ENCODE measurements at regions not wholly inside any gene's neighbourhood (a gene's known extent, or its start where the extent isn't known, plus 50 kb on each side); places are given as distances from the start of the nearest gene placed in this dataset.

DNA sequence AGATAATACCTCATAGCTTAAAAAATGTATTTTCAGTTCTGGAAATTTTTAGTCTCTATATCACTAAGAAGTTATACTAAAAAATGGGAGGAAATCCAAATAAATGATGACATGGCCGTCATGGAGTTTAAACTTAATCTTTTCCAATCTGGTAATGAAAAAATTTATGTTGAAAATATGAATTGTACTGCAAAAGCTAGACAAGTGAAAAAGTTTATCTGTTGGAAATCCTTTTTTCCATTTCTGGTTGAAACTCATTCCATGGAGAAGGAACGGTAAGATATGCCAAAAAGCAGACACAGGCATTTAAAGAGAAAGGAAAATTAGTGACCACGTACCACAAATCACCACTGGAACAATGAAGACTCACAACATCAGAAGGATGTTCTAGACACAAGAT lies 314.2 kb upstream of the PRICKLE1 start:
- H3K9me3 ChIP-seq (ENCODE audit: low read depth): no peaks in the 10 kb centered on the region
- no peaks in the 10 kb centered on the region for H3K79me2 ChIP-seq (ENCODE audit: low read depth)
- H3K36me3 Mint-ChIP-seq: no peaks in the 10 kb centered on the region
- no peaks in the 10 kb centered on the region for H3K9me3 Mint-ChIP-seq
- H3K27ac ChIP-seq: no peak overlapping the region
- peaks cover 3% of the 10 kb centered on the region for H3K27me3 Mint-ChIP-seq (ENCODE audit: insufficient read depth, low read depth)
- H4K20me1 ChIP-seq (ENCODE audit: low read depth): no peaks in the 10 kb centered on the region
- H3K27me3 ChIP-seq: no peaks in the 10 kb centered on the region
- no peak overlapping the region for H3K4me3 Mint-ChIP-seq
- no peaks in the 10 kb centered on the region for H3K36me3 ChIP-seq
- no peak overlapping the region for H3K4me3 ChIP-seq
- TF ChIP-seq, protein P1, sequence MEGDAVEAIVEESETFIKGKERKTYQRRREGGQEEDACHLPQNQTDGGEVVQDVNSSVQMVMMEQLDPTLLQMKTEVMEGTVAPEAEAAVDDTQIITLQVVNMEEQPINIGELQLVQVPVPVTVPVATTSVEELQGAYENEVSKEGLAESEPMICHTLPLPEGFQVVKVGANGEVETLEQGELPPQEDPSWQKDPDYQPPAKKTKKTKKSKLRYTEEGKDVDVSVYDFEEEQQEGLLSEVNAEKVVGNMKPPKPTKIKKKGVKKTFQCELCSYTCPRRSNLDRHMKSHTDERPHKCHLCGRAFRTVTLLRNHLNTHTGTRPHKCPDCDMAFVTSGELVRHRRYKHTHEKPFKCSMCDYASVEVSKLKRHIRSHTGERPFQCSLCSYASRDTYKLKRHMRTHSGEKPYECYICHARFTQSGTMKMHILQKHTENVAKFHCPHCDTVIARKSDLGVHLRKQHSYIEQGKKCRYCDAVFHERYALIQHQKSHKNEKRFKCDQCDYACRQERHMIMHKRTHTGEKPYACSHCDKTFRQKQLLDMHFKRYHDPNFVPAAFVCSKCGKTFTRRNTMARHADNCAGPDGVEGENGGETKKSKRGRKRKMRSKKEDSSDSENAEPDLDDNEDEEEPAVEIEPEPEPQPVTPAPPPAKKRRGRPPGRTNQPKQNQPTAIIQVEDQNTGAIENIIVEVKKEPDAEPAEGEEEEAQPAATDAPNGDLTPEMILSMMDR (IDR thresholded peaks at IDR 0.05): no peak
- no peaks in the 10 kb centered on the region for H3F3A ChIP-seq (ENCODE audit: low read depth)
- no peak overlapping the region for H3K27ac Mint-ChIP-seq
- H3K9ac ChIP-seq: no peak overlapping the region
- no peaks in the 10 kb centered on the region for H3K4me1 ChIP-seq
- no peak overlapping the region for H3K4me2 ChIP-seq
- DNase-seq (ENCODE audit: low spot score): no peak
- peaks cover 7% of the 10 kb centered on the region for H3K4me1 Mint-ChIP-seq
- no peak overlapping the region for H2AFZ ChIP-seq (replicated peaks)

DNA sequence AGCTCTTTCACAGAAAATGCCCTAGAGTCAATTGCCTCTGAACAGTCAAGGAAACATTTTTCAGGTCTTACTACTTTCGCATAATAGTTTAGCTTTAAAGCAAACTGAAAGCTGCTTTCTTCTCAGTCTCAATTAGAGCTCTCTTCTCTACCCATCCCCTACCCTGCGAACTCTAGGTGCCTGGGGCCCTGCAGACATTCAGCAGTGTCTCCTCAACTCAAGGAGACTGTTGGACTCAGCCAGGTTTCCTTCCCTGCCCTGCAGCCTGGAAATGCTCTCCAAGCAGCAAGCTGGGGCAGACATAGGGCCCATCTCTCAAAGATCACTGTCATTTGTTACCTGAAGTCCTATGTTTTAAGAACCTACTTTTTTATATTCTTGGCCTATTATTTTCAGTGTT lies 312.5 kb upstream of the PRICKLE1 start:
- no peak for DNase-seq (ENCODE audit: low spot score)

DNA sequence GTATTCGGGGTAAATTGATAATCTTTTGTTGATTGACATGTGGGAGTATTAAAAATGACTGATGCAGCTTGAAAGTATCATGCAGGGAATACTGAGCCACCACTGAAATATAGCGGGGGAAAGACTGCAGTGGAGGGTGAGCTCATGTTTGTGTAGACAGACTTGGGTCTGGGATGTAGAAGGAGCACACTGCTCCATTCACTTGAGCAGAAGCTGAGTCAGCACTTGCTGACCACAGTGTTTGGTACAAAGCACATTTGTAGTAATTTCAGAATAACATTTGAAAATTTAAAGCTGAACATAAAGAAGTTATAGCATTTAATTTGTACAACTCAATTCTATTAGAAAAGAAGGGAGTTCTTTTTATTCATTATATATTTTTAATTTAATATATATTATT lies 304.3 kb upstream of the PRICKLE1 start:
- Mint-ChIP-seq H3K36me3 (no peaks in the 10 kb centered on the region), H3K9me3 (peaks cover 5% of the 10 kb centered on the region), H3K27me3 (ENCODE audit: insufficient read depth, low read depth) (peaks cover 4% of the 10 kb centered on the region), H3K4me1 (peaks cover 9% of the 10 kb centered on the region), H3K27ac (no peak overlapping the region), H3K4me3 (no peak overlapping the region)
- Histone ChIP-seq H3K4me1 (no peaks in the 10 kb centered on the region), H3K9me3 (ENCODE audit: low read depth) (no peaks in the 10 kb centered on the region), H3K79me2 (ENCODE audit: low read depth) (no peaks in the 10 kb centered on the region), H4K20me1 (ENCODE audit: low read depth) (no peaks in the 10 kb centered on the region), H3K9ac (no peak overlapping the region), H2AFZ (replicated peaks) (no peak overlapping the region), H3K4me3 (no peak overlapping the region), H3K36me3 (no peaks in the 10 kb centered on the region), H3K27ac (no peak overlapping the region), H3K27me3 (no peaks in the 10 kb centered on the region), H3F3A (ENCODE audit: low read depth) (no peaks in the 10 kb centered on the region), H3K4me2 (no peak overlapping the region)
- DNase-seq (ENCODE audit: low spot score): no peak
- TF ChIP-seq EZH2phosphoT487 (IDR thresholded peaks at IDR 0.05) (no peak), EZH2 (IDR thresholded peaks at IDR 0.05) (no peak)
- TF ChIP-seq, protein P1 (IDR thresholded peaks at IDR 0.05): no peak

More for the DNA sequence above, 312.5 kb upstream of the PRICKLE1 start:
- H3K9ac ChIP-seq: no peak overlapping the region
- H3K27me3 ChIP-seq: no peaks in the 10 kb centered on the region
- H3K9me3 Mint-ChIP-seq: peaks cover 5% of the 10 kb centered on the region
- H3K9me3 ChIP-seq (ENCODE audit: low read depth): no peaks in the 10 kb centered on the region
- peaks cover 7% of the 10 kb centered on the region for H3K4me1 Mint-ChIP-seq
- H3K36me3 Mint-ChIP-seq: no peaks in the 10 kb centered on the region
- no peaks in the 10 kb centered on the region for H3K27me3 Mint-ChIP-seq (ENCODE audit: insufficient read depth, low read depth)
- no peaks in the 10 kb centered on the region for H3F3A ChIP-seq (ENCODE audit: low read depth)
- H2AFZ ChIP-seq (replicated peaks): peak overlapping the region; percentile 59
- no peak for TF ChIP-seq EZH2phosphoT487 (IDR thresholded peaks at IDR 0.05)
- no peak for TF ChIP-seq EZH2 (IDR thresholded peaks at IDR 0.05)
- TF ChIP-seq, protein P1 (IDR thresholded peaks at IDR 0.05): no peak
- no peak overlapping the region for H3K27ac ChIP-seq
- no peak overlapping the region for H3K4me3 Mint-ChIP-seq
- no peaks in the 10 kb centered on the region for H3K4me1 ChIP-seq
- H3K27ac Mint-ChIP-seq: no peak overlapping the region
- no peaks in the 10 kb centered on the region for H3K36me3 ChIP-seq
- no peaks in the 10 kb centered on the region for H3K79me2 ChIP-seq (ENCODE audit: low read depth)
- H3K4me2 ChIP-seq: no peak overlapping the region
- no peak overlapping the region for H3K4me3 ChIP-seq
- H4K20me1 ChIP-seq (ENCODE audit: low read depth): no peaks in the 10 kb centered on the region
